ENCODE measurements at regions not wholly inside any gene's neighbourhood (a gene's known extent, or its start where the extent isn't known, plus 50 kb on each side); places are given as distances from the start of the nearest gene placed in this dataset.

- no TSS peak for BruUV-seq (replicated peaks)
- H3K23ac ChIP-seq (ENCODE audit: low read depth, low read length), result no peak overlapping the region; the same call in 1 of the 2 replicates
- no peaks in the 10 kb centered on the region for H3K79me1 ChIP-seq (ENCODE audit: low read depth in 1 of 2, low read length in 2 of 2)
- no peak overlapping the region for H2AFZ ChIP-seq (replicated peaks; ENCODE audit: low read length, poor library complexity)
- peak overlapping the region; percentile 55; the same call in 1 of the 2 replicates for H3K4ac ChIP-seq (ENCODE audit: low read depth, low read length)
- no peak overlapping the region for H3K56ac ChIP-seq (ENCODE audit: extremely low read depth, insufficient read depth, low read length)
- H3K9me3 ChIP-seq (ENCODE audit: control insufficient read depth, insufficient read depth, low read length), result no peaks in the 10 kb centered on the region
- ATAC-seq (ENCODE audit: low read depth) (no peak), DNase-seq (no peak)
- intact Hi-C loops (cut with micrococcal nuclease) (no loop called here), dilution Hi-C loops (cut with HindIII; ENCODE audit: low sequenced_read_pairs, unreplicated experiment) (no loop called here), in situ Hi-C loops (cut with MboI; ENCODE audit: low sequenced_read_pairs) (no loop called here)
- no peak overlapping the region for H2BK5ac ChIP-seq (ENCODE audit: low read depth, low read length, poor library complexity, severe bottlenecking)
- no CpG with 5 or more reads among the region's 8 CpGs for WGBS, 2 experiments (ENCODE audit: extremely low coverage in 2 of 2, insufficient read length in 1 of 2)
- H3K36me3 ChIP-seq (ENCODE audit: control insufficient read depth, insufficient read depth, low read length), result no peaks in the 10 kb centered on the region
- no peak overlapping the region for H3K9ac ChIP-seq (ENCODE audit: low read depth, low read length)
- CTCF ChIA-PET, result no interaction called here
- no peak overlapping the region for H4K5ac ChIP-seq (ENCODE audit: low read depth, low read length)
- POLR2A ChIA-PET (ENCODE audit: unreplicated experiment), result no interaction called here
- no peak overlapping the region for H3K4me2 ChIP-seq (ENCODE audit: low read depth, low read length)
- H2BK120ac ChIP-seq (ENCODE audit: low read depth, low read length), result peak overlapping the region; percentile 38; the same call in 1 of the 2 replicates
- no peaks in the 10 kb centered on the region for H4K20me1 ChIP-seq (ENCODE audit: insufficient read depth, low read length)
- no peak overlapping the region for H4K8ac ChIP-seq (ENCODE audit: low read depth in 2 of 2, low read length in 2 of 2)
- H2AK9ac ChIP-seq (replicated peaks; ENCODE audit: low read depth, low read length, poor library complexity), result no peak overlapping the region
- no peak overlapping the region for H4K91ac ChIP-seq (ENCODE audit: insufficient read depth, low read depth, low read length)
- no peaks in the 10 kb centered on the region; the same call in 1 of the 2 replicates for H3K9me1 ChIP-seq (ENCODE audit: insufficient read depth, low read length)
- no peak overlapping the region for H3K14ac ChIP-seq (replicated peaks; ENCODE audit: low read depth, low read length)
- H3K4me3 ChIP-seq (ENCODE audit: insufficient read depth, low read depth, low read length), result no peak overlapping the region
- peaks cover 3% of the 10 kb centered on the region for H3K4me1 ChIP-seq (ENCODE audit: control insufficient read depth, insufficient read depth, low read length)
- H2BK15ac ChIP-seq (ENCODE audit: low read depth, low read length), result no peak overlapping the region
- H3K27me3 ChIP-seq (ENCODE audit: control insufficient read depth, insufficient read depth, low read length), result no peaks in the 10 kb centered on the region
- H2AK5ac ChIP-seq (ENCODE audit: low read depth, low read length), result no peak overlapping the region
- no peak overlapping the region; the same call in 1 of the 2 replicates for H3K18ac ChIP-seq (ENCODE audit: low read depth, low read length)
- H3K27ac ChIP-seq (ENCODE audit: insufficient read depth, low read length), result no peak overlapping the region
- TF ChIP-seq MAZ (IDR thresholded peaks at IDR 0.05; ENCODE audit: borderline replicate concordance, low read depth, low read length), result no peak
- TF ChIP-seq CHD1 (IDR thresholded peaks at IDR 0.05; ENCODE audit: low read depth, low read length), result no peak
- TF ChIP-seq RAD21 (IDR thresholded peaks at IDR 0.05; ENCODE audit: low read length), result no peak
- TF ChIP-seq MXI1 (IDR thresholded peaks at IDR 0.05; ENCODE audit: borderline replicate concordance, low read depth, low read length), result no peak
- TF ChIP-seq USF2 (IDR thresholded peaks at IDR 0.05; ENCODE audit: low read depth, low read length), result no peak
- no peak for TF ChIP-seq ELK1 (IDR thresholded peaks at IDR 0.05; ENCODE audit: borderline replicate concordance, low read depth, low read length)
- TF ChIP-seq CTCF (conservative IDR thresholded peaks at IDR 0.05; ENCODE audit: low read depth, low read length), result no peak
- TF ChIP-seq FOS (IDR thresholded peaks at IDR 0.05; ENCODE audit: low read depth, low read length), result no peak
- TF ChIP-seq MAFK (IDR thresholded peaks at IDR 0.05; ENCODE audit: low read depth, low read length), result no peak
- TF ChIP-seq SMC3 (IDR thresholded peaks at IDR 0.05; ENCODE audit: low read depth, low read length), result no peak
- no peak for TF ChIP-seq CEBPB (IDR thresholded peaks at IDR 0.05; ENCODE audit: low read depth, low read length)
- TF ChIP-seq RFX5 (IDR thresholded peaks at IDR 0.05; ENCODE audit: low read depth, low read length), result no peak
- no peak for TF ChIP-seq BHLHE40 (IDR thresholded peaks at IDR 0.05; ENCODE audit: low read depth, low read length)
- TF ChIP-seq RCOR1 (IDR thresholded peaks at IDR 0.05; ENCODE audit: insufficient replicate concordance, low read length), result no peak
- no peak for TF ChIP-seq NFE2L2 (IDR thresholded peaks at IDR 0.05; ENCODE audit: low read depth, low read length)
- TF ChIP-seq POLR2A (IDR thresholded peaks at IDR 0.05; ENCODE audit: low read depth, low read length), result no peak
- no peak overlapping the region for H2BK20ac ChIP-seq (ENCODE audit: low read depth, low read length)
Measured at GRCh38 chr10:10516346-10517130, 501.1 kb upstream of the CELF2 start.

Measured in IMR-90 (cell line).